Omental fat pad (tissue), 3 donors: ENCODE measurements at regions not wholly inside any gene's neighbourhood (a gene's known extent, or its start where the extent isn't known, plus 50 kb on each side); places are given as distances from the start of the nearest gene placed in this dataset.

ENCODE experiments used
- ATAC-seq: fragments of 150-250 bp; one replicate; pipeline ENCODE4 v1.9.1; 2016; ENCODE audit warnings: mild to moderate bottlenecking, moderate library complexity; ENCODE audit not compliant: low FRiP score
- DNase-seq: peaks from one replicate; pipeline ENCODE4 v3.0.0-alpha.2; 2019; ENCODE audit warnings: low spot score
- TF ChIP-seq, protein P1 (sequence below), 3 donors: fragments of 450-650 bp; IDR thresholded peaks; one replicate each; pipeline ENCODE4 v1.5.1; 2016 to 2017; ENCODE audit warnings: antibody characterized with exemption in 3 of 3, mild to moderate bottlenecking in 3 of 3, moderate library complexity in 2 of 3

DNA sequence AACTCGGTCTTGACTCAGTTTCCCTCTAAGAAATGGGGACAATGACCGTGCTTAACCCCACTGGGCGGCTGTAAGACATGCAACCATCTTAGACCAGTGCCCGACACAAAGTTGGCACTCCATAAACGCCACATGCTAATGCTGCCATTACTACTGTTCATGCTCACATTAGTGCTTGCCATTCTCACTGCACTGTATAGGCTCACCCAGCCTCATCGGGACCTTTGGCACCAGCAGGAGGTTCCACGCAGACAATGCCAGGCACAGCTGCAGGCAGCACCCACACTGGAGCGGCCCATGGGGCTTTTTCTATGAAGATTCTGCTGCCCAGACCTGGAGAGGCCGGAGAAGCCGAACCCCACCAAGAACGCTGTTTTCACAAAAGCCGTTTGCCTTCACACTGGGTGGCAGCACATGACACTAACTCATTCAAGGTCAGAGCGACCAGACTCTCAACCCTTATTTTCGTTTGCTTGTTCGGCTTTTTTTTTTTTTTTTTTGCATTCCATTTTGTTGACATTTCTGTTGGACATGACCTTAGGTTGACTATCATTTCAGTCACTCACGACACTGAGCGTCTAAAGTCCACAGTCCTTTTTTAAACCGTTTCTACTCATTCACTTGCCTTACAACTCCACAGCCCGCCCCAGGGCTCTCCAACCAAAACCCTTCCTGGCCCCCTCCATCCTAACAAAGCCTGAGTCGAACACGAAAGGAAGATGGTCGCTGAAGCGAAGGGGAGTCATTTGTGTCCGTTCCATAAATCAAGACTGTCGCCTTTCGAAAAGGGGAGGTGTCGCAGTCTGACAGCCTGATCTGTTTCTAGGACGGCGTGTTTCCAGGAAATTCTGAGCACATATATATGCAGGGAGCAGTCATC is 124.4 kb upstream of the RNF32 start:
- DNase-seq (no peak), ATAC-seq (no peak)
- TF ChIP-seq, protein P1, sequence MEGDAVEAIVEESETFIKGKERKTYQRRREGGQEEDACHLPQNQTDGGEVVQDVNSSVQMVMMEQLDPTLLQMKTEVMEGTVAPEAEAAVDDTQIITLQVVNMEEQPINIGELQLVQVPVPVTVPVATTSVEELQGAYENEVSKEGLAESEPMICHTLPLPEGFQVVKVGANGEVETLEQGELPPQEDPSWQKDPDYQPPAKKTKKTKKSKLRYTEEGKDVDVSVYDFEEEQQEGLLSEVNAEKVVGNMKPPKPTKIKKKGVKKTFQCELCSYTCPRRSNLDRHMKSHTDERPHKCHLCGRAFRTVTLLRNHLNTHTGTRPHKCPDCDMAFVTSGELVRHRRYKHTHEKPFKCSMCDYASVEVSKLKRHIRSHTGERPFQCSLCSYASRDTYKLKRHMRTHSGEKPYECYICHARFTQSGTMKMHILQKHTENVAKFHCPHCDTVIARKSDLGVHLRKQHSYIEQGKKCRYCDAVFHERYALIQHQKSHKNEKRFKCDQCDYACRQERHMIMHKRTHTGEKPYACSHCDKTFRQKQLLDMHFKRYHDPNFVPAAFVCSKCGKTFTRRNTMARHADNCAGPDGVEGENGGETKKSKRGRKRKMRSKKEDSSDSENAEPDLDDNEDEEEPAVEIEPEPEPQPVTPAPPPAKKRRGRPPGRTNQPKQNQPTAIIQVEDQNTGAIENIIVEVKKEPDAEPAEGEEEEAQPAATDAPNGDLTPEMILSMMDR (IDR thresholded peaks at IDR 0.05), result no peak

DNA sequence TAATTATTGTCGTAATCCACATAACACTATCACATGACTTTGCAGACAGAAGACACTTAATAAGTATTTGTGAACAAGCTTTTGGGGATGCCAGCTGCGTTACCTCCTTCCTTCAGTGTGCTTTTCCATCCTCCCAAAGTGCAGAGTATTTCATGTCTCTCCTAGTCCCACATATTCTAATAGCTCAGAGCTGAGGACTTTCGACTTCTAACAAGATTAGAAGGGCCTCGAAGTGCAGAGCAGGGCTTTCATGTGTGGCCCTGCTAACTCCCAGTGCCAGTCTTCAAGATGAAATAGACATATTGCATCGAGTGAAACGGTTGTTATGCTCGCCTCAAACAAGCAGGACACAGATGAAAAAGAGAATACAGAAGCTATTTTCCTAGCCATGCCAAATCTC is 125.7 kb upstream of the RNF32 start:
- TF ChIP-seq, protein P1 (IDR thresholded peaks at IDR 0.05), result no peak
- ATAC-seq (no peak), DNase-seq (no peak)

DNA sequence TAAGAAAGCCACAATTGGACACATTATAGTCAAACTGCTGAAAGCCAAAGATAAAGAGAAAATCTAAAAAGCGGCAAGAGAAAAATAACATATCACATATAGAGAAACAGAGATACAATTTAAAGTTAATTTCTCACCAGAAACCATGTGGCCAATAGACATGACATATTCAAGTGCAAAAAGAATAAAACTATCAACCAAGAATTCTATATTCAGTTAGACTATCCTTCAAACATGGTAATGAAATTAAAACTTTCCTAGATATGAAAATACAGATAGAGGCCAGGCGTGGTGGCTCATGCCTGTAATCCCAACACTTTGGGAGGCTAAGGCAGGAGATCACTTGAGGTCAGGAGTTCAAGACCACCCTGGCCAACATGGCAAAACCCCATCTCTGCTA is 129.1 kb upstream of the RNF32 start:
- TF ChIP-seq, protein P1 (IDR thresholded peaks at IDR 0.05), result no peak
- ATAC-seq, result no peak
- no peak for DNase-seq

DNA sequence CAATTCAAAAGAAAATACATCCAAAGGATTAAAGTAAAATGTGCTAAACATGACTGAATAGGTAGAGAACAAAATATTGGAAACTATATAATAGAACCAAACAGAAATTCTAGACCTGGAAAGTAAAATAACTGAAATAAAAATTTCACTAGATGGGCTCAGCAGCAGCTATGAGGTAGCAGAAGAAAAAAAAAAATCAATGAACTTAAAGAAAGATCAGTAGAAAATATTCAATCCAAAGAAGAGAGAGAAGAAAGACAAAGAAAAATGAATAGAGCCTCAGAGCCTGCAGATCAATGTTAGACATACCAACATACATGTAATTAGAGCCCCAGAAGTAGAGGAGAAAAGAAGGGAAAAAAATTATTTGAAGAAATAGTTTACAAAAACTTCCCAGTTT is 129.6 kb upstream of the RNF32 start:
- DNase-seq (no peak), ATAC-seq (no peak)
- TF ChIP-seq, protein P1 (IDR thresholded peaks at IDR 0.05), result no peak

DNA sequence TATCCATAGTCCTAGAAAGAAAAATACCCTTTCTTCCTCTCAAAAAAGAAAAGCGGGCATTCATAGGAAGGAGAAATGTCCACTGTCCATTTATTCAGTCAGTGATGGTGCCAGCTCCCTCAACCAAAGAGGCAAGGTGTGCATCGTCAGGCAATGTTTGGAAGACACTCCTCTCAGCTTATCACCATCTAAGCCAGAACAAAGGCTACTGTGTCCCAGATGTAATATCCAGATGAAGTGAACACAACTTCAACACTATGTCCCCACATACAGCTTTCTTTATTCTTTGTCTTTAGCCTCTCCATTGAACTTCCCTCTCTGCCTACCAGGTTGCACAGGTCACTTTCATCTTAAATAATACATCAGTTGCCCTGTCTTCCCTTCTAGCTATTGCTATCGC is 131.4 kb upstream of the RNF32 start:
- DNase-seq (no peak), ATAC-seq (no peak)
- TF ChIP-seq, protein P1 (IDR thresholded peaks at IDR 0.05), result no peak

DNA sequence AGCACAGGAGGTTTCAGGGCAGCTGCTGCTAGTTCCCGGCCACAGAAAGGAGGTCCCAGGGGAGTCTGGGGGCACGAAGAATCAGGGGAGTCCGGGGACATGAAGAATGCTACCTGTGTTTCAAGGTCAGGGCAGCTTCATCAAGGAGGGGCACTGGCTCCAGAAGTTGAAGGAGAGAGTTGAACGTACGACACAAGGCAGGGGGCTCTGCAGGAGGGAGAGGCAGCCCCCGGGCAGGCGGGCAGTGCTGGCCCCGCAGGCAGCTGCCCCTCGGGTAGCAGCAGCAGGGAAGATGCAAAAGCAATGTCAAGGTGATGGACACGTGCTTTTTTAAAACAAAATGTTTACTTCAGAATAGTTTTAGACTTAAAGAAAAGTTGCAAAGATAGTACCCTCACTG is 134.7 kb upstream of the RNF32 start:
- TF ChIP-seq, protein P1 (IDR thresholded peaks at IDR 0.05), result no peak
- DNase-seq, result no peak
- ATAC-seq, result no peak
